HG03025 (cell line): ENCODE measurements at regions not wholly inside any gene's neighbourhood (a gene's known extent, or its start where the extent isn't known, plus 50 kb on each side); places are given as distances from the start of the nearest gene placed in this dataset.
"Not testable (repeated sequence)": the region's sequence is repeated elsewhere in the genome, so short reads cannot be mapped to it uniquely, and the experiment has no call there.

Experiments
- ATAC-seq: cut with Tn5 transposase; IDR thresholded peaks from one replicate; pipeline ENCODE4 v1.9.1; 2021; ENCODE audit warnings: mild to moderate bottlenecking, moderate library complexity; ENCODE audit not compliant: unreplicated experiment, low FRiP score

DNA sequence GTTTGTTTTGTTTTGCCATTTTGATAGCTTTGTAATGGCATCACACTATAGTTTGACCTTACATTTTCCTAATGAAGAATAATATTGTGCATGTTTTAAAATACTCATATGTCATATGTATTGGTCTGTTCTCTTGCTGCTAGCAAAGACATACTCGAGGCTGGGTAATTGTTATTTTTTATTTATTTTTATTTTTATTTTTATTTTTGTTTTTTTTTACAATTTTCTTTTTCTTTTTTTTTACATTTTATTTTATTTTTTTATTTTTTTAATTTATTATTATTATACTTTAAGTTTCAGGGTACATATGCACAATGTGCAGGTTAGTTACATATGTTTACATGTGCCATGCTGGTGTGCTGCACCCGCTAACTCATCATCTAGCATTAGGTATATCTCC, 104.6 kb upstream of the GRID2 start:
- ATAC-seq: no peak

DNA sequence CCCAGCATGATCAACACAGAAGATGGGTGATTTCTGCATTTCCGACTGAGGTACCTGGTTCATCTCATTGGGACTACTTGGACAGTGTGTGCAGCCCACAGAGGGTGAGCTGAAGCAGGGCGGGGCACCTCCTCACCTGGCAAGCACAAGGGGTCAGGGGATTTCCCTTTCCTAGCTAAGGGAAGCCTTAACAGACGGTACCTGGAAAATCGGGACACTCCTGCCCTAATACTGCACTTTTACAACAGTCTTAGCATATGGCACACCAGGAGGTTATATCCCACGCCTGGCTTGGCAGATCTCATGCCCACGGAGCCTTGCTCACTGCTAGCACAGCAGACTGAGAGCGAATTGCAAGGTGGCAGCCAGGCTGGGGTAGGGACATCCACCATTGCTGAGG, 92.9 kb upstream of the GRID2 start:
- no peak for ATAC-seq

DNA sequence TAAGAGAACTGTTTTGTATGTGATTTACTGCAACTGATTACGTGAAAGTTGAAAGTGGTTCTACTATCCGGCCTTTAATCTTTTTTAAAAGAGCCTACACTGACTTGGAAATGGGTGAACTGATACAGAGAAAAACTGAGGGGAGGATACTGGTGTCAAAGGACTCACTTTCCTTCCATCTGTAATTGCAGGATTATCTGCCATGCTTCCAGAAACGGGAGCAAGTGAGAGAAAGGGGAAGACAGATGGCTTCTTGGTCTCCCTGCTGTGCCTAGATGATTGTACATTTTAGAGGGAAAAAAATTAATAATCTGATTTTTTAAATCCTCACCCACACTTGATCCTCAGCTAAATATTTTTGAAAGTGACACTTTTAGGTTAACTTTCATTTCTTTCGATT, 88.3 kb upstream of the GRID2 start:
- ATAC-seq: no peak

DNA sequence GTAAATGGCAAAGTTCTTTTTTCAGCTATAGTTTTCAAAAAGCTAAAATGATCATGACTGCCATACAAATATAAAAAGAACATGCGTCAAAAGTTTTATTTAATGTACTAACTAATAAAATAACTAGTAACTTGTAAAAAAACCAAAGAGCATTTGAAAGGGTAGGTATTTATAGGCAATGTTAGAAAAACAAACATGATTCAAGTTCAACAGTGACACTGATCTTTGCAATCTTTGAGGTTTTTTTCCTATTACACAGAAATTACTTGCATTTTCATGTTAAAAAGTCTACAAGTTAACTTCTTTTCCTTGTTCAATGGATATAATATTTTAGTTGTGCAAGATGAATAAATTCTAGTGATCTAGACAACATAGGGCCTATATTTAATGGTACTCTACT, 72.3 kb upstream of the GRID2 start:
- ATAC-seq: no peak

DNA sequence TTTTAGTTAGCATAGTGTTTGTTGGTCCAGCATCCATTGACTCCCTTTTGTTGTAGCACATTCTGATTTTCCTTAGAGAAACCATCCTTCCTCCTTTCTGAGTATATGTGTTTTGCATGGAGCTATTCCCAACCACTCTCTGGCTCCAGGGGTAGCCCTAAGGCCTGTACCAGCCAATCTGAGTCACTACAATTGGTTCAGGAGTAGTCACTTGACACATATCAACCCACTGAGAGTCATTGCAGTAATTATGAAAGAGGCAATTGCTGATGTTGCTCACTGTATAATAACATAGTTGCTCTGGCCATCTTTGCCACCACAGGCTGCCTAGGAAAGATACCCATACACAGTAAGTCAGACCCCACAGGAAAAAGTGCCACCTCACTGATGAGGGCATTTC, 71.2 kb upstream of the GRID2 start:
- ATAC-seq: no peak

DNA sequence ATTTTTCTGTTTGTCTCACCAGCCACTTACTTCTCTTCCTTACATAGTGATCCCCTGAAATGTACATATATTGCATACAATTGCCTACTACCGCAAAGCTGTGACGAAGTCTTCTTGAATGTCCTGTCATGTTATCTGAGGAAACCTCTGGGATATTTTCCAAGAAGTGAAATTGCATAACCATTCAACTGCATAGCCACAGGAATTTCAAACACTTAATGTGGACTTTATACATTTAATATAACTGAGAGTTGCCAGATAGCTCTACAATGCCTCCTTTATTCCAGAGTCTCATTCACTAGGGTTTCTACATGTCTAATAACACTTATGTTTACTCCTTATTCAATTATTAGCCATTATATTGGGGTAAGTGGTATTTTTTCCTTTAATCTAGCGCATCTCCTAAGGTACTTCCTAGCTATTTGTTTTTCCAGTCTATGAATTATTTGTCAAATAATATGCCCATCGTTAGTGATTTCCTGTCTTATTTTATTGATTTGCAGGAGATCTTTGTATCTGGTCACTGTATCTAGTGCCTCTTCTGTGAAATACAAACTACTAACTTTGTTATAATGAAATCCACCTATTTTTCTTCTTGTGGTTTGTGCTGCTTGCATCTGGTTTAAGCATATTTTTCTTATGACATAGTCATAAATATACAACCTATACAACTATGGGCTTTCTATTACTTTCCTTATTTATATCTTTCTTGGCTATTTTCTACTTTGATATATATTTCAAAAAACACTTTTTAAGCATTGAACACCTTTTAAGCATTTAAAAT, 69.2 kb upstream of the GRID2 start:
- ATAC-seq: no peak

DNA sequence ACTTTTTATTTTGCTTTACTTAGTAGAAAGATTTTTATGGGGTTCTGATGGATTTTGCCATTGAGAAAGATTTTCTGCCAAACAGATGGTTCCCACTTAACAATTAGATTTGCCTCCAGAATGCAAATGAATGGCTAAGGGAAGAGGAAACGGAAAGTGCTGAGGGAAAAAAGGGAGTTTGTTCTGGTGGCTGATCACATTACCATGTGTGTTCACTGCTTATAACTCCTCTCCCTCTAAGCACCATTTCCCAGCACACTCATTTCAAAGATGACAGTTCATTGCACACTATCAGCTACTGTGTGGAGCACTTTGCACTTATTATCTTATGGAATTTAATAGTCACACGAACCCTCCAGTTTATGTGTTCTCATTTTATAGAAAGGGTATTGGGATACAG, 68.0 kb upstream of the GRID2 start:
- no peak for ATAC-seq

DNA sequence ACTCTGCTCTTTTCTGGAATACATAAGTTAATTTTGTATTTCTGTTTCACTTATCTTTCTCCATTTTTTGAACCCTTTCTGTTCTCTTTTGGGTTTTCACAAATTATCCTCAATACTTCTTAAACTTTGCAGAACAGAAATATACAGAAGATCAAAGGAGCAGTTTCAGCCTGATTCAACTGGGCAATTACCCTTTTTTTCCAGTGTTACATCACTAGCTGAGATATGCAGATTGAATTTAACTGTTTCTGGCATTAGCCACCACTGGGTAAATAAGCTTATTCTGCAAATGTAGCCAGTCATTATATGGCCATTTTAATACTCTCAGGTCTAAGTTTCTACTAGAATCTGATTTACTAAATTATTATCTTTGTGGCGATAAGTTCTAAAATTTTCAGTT, 66.9 kb upstream of the GRID2 start:
- ATAC-seq: no peak

DNA sequence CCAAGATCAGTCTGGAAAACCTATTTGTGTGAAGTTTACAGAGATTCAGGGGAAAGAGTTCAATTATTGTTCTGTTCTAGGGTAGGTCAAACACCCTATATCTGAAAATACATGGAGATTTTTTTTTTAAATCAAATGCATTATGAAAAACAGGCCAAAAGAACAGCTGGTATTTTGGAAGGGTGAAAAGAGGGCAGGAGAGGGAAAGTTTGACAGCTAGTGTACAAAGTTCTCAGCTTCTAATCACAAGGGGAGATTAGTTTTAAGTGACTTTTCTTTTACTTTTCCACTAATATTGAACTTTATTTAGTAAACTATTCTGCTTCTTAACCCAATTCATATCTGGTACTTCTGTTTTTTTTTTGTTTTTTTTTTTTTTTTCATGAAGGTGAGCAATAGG, 66.2 kb upstream of the GRID2 start:
- no peak for ATAC-seq

DNA sequence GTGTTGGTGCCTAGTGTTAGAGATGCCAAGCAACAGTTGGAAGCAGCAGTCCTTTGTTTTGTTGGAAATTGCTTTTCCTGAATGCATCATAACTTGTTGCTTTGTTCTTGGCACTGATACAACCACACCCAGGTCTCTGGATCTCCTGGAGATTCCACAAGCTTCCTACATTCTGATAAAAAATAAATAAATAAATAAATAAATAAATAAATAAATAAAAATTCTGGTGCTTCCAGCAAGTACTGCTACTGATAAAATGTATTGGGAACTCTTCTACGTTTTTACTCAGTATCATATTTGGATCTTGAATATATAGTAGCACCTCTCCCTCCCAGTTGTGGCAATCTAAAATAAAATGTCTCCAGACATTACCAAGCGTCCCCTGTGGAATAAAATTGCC, 62.7 kb upstream of the GRID2 start:
- ATAC-seq: no peak

DNA sequence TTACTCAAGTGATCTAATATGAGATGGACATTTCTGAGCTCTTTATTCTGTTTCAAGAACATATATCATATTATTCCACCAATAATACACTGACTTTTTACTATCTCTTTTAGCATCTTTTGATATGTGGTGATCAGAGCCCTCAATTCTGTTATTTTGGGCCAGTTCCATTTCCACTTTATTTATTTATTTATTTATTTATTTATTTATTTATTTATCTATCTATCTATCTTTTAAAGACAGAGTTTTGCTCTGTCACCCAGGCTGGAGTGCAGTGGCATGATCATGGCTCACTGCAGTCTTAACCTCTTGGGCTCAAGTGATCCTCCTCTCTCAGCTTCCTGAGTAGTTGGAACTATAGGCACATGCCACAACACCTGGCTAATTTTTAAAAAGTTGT, 57.4 kb upstream of the GRID2 start:
- no peak for ATAC-seq

DNA sequence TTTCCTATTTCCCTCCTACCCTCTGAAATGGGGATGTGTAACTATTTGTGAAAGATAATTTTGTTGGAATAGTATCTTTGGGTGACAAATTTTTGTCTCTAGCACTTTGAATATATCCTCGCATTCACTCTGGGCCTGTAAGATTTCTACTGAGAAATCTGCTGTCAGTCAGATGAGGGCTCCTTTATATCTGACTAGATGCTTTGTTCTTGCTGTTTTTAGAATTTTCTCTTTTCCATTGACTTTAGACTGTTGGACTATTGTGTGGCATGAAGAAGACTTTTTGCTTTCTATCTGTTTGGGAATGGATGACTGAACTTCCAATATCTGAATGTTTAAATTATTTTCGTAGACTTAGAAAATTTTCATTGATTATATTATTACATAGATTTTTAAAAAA, 54.2 kb upstream of the GRID2 start:
- ATAC-seq: no peak

DNA sequence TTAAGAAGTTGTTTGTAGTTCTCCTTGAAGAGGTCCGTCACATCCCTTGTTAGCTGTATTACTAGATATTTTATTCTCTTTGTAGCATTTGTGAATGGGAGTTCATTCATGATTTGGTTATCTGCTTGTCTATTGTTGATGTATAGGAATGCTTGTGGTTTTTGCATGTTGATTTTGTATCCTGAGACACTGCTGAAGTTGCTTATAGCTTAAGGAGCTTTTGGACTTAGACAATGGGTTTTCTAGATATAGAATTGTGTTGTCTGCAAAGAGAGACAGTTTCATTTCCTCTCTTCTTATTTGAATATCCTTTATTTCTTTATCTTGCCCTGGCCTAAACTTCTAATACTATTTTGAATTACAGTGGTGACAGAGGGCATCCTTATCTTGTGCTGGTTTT, 52.1 kb upstream of the GRID2 start:
- ATAC-seq: no peak

DNA sequence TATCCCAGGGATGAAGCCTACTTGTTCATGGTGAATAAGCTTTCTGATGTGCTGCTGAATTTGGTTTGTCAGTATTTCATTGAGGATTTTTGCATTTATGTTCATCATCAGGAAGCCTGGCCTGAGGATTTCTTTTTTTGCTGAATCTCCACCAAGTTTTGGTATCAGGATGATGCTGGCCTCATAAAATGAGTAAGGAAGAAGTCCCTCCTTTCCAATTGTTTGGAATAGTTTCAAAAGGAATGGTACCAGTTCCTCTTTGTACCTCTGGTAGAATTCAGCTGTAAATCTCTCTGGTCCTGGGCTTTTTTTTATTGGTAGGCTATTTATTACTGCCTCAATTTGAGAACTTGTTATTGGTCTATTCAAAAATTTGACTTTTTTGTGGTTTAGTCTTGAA, 51.4 kb upstream of the GRID2 start:
- not testable (repeated sequence) for ATAC-seq

DNA sequence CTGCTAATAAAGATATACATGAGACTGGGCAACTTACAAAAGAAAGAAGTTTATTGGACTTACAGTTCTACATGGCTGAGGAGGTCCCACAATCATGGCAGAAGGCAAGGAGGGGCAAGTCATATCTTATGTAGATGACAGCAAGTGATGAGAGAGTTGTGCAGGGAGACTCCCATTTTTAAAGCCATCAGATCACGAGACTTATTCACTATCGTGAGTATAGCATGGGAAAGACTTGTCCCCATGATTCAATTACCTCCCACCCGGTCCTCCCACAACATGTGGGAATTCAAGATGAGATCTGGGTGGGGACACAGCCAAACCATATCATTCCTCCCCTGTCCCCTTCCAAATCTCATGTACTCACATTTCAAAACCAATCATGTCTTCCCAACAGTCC, 50.9 kb upstream of the GRID2 start:
- ATAC-seq: no peak

DNA sequence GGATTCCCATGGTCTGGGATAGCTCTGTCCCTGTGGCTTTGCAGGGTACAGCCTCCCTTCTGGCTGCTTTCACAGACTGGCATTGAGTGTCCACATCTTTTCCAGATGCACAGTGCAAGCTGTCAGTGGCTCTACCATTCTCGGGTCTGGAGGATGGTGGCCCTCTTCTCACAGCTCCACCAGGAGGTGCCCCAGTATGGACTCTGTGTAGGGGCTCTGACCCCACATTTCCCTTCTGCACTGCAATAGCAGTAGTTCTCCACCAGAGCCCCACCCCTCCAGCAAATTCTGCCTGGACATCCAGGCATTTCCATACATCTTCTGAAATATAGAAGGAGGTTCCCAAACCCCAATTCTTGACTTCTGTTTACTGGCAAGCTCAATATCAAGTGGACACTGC, 50.2 kb upstream of the GRID2 start:
- no peak for ATAC-seq
